HG03439 (cell line): ENCODE measurements at regions not wholly inside any gene's neighbourhood (a gene's known extent, or its start where the extent isn't known, plus 50 kb on each side); places are given as distances from the start of the nearest gene placed in this dataset.

Experiments
- ATAC-seq: cut with Tn5 transposase; IDR thresholded peaks from one replicate; pipeline ENCODE4 v1.9.1; 2021; ENCODE audit warnings: mild to moderate bottlenecking, moderate library complexity; ENCODE audit not compliant: unreplicated experiment

DNA sequence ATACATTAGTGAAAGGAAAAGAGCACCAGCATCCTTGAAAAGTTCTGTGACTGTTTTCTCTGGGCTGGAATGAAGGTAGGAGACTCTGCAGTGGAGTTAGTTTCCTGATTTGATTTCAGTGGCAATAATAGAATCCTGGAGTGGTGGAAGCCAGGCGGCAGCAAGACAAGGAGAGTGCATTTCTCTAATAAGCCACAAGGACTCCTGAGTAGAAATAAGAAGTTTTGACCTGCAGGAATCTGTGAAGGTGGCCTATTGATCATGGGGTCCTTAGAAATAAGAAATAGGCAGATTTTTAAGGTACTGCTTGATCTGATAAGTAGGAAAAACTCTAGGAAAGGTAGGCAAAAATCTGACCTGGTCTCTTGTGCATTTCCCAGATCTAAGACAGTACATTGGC lies 68.4 kb upstream of the ELOVL5 start:
- no peak for ATAC-seq

DNA sequence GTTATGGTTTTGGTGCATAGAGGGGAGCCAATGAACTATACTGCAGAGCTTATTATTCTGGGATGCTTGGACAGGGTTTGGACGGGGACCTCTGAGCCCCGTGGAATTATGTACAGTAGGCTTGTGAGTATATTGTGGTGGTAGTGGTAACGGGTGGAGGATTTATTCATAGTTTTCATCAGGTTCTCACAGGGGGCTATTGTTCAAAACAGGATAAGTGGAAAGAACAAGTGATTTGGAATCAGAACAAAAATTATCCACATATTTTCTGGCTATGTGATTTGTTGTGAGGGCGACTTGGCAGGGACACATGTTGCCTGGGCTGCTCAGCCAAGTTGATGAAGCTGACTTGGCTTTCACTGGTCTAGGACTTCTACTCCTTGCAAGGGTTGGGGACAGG lies 64.6 kb upstream of the ELOVL5 start:
- no peak for ATAC-seq

DNA sequence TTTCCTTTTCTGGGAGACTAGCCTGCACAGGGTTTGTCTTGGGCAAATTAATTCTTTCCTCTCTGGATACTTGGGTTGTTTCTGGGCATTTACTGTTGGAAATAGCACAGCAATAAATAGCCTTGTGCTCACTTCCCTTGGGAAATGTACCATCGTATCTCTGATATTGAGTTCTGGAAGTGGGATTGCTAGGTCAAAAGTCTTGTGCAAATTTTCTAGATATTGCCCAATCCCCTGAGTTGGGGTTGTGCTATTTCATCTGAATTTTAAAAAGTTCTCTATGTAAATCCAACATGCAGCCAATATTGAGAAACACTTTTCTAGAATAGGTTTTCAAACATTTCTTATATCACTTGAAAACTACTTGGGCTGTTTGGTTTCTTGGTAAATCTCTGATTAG lies 64.0 kb upstream of the ELOVL5 start:
- ATAC-seq: no peak

DNA sequence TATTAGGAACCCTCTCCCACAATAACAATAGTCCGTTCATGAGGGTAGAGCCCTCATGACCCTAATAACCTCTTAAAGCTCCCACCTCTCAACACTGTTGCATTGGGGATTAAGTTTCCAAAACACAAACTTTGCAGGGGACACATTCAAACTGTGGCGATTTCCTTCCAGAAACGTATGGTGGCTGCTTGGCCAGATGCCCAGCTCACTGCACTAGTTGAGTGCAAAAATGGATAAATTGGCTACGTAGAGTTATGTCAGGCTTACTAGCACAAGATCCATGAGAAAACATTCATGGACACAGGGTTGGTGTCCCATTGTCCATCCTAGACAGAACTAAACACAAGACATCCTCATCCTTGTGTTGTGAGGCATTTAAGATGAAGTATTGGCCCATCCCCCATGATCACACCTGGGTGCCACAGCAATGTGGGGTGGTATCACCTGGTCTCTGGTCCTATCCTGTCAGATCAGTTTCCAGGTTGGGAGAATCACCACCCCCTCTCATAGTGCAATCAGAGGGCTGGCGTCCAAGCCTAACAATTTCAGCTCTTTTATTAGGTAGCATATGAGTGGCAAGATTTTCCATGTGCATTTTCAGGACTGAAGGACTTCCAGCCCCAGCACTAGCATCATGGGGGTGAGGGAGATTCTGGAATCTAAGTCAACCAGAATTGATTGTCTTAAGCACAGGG lies 63.4 kb upstream of the ELOVL5 start:
- no peak for ATAC-seq

DNA sequence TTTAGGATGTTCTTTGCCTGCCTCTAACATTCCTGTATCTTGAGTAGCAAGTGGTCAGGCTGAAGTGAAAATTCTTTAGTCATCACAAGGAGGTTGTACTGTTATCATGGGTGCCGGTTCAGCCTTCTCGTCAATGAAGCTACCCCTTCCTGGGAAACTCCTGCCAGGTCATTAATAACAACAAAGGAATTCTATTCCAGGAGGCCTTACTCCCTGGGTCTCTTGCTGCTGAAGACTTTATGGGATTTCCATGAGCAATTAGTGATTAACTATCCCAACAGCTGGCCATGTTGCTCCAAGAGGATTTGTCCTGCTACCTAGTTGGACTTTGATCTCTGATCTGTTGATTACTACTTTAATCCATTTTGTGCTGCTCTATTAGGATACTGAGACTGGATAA lies 62.7 kb upstream of the ELOVL5 start:
- ATAC-seq: no peak

DNA sequence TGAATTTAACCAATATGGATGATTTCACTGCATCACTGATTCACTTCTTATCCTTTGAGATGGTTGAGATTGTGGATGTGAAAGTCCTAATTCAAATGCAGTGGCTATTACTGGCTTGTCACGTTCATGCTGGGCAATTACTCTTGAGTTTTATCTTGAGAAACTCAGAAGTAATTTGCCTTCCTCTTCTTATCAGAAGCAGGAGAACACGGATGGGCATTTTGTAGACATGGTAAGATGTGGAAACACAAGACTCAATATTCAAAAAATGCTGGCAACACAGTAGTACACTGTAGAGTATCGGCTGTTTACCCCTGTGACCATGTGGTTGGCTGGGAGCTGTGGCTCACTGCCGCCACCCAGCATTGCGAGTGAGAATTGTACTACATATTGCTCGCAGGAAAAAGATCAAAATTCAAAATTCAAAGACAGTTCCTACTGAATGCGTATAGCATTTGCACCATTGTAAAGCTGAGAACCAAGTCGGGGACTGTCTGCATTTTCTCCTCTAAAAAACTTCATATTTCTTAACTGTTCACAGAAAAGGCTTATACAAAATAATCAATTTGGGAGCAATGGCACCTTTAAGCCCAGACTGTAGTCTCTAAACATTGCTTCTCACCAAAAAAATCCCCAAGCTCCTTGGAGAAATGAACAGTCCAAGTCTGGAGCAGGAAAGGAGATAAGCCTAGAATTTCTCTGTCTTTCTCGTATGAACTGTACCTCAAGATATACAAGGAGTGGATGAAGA lies 61.9 kb upstream of the ELOVL5 start:
- peak; percentile 87 for ATAC-seq

DNA sequence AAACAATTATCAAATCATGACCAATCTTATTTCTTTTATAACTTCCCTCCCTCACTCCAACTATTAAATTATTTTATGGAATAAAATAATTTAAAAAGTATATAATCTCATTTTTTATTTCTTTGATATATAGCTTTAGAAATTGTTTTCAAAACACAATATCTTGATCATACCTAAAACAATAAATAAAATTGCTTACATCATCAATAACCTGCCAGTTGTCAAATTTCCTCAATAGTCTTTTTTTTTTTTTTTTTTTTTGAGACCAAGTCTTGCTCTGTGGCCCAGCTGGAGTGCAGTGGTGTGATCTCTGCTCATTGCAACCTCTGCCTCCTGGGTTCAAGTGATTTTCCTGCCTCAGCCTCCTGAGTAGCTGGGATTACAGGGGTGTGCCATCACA lies 60.1 kb upstream of the ELOVL5 start:
- no peak for ATAC-seq

DNA sequence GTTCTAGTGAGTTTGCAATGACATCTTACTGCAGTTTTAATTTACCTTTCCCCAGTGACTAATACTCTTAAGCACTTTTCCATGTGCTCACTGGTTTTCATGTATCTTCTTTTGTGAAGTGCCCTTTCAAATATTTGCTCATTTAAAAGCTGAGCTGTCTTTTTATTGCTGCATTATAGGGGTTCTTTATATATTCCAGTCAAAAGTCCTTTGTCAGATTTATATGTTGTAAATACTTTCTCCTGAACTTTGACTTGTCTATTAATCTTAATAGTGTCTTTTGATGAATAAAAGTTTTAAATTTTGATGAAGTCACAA lies 50.2 kb upstream of the ELOVL5 start:
- no peak for ATAC-seq

DNA sequence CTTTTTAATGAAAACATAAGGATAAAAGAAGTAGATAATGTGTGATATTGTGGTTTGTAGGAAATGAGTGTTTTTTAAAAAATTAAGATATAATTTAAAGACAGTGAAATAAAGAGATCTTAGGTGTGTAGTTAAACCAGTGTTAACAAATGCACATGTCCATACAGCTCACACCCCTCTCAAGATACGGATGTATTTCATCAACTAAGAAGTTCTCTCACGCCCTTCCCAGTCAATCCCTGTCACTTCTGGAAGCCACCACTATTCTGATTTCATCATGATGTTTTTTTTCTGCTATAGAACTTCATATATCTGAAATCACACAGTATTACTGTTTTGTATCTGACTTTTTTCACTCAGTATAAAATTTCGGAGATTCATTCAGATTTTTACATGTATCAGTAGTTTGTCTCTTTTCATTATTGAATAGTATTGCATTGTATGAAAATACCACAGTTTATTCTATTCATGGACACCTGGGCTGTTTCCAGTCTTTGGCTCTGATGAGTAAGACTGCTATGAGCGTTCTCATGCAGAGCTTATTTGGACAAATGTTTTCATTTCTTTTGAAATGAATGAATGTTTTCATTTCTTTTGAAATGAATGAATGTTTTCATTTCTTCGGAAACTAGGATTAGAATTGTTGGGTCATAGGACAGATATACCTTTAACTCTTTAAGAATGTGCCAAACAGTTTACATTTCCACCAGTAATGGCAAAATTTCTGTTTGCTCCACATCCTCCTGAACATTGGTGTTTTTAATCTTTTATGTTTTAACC lies 49.7 kb upstream of the ELOVL5 start:
- no peak for ATAC-seq
